ENCODE measurements at regions not wholly inside any gene's neighbourhood (a gene's known extent, or its start where the extent isn't known, plus 50 kb on each side); places are given as distances from the start of the nearest gene placed in this dataset.
"Not testable (repeated sequence)": the region's sequence is repeated elsewhere in the genome, so short reads cannot be mapped to it uniquely, and the experiment has no call there.

DNA sequence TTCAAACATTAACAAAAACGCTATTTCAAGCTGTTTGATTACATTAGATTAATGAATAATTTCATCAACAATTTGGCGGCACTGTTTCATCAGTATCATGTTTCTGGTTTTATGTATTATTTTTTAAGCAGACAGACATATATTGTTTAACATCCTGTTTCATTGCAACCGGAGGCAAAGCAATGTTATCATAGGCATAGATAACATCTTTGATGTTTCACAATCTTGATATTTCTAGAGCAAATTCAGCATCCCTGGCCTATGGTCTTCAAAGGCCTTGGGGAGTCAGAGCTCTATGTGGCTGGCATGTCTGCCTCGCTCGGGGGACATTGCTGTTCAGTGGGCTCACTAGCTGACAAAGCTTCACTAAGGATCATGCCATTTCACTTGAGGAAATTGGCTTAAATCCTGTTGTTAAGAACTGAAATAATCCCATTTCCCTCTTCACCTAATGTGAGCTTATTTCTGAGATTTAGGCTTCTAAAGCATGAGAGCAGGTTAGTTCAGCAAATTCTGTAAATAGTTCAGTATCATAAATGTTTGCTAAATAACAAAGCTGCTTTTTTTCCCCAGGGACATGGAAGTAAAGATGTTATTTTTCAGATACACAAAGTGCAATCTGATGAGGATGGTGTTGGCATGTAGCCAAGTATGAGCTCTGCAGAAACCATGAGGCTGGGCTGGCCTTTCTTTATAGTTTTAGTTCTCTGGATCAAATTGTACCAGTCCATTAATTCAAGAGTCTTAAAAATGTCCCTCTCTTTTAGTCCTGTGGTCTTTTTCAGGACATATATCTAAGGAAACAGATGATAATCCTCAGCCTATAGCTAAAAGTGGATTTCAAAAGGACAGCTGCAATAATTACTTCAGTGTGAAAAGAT, 941.4 kb downstream of the PLOD2 start:
- DNase-seq, result no peak

DNA sequence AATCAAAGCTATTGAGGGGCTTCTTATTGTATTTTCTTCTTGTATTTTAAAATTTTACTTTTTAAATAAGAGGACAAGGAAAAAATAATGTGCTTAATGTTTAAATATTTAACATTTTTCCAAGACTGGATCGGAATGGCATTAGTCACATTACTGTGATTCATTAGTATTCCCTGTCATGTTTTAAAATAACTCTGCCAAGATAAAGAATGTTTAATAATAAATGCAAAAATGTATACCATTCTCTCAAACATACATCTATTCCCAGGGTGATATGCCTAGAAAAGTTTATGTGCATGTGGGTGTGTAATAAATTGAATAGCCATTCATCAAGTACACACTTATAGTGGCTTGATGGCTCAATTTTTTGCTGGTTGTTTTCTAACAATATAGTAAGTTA, 936.1 kb downstream of the PLOD2 start:
- DNase-seq, result no peak

DNA sequence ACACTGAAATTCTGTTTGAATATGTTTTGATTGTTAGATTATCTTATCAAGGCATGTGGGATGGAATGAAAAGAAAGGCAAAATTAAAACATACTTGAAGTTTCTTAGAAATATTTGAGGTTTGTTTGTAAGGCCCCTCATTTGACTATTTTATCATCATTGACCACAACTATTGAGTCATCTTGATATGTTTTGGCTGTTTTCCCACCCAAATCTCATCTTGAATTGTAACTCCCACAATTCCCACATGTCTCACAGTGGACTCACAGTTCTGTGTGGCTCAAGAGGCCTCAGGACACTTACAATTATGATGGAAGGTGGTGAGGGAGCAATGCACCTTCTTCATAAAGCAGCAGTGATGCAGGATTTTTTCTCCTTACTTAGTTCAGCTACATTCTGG, 917.1 kb downstream of the PLOD2 start:
- DNase-seq, result no peak

DNA sequence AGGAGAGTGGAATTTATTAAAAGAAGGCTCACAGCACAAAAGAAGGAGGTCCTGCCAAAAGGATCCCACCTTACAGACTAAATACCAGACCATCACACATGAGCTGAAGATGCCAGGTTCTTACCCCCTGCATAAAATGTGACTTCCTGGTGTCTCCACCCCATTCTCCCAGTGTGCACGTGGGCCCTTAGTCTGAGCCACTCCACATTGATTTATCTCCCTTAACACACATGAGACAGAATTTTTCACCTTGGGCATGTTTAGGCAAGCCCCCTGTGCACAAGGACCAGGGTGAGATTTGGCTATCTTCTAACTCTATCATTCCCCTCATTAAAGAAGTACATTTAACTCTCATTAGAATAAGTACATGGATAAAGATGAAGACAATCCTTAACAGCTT, 916.7 kb downstream of the PLOD2 start:
- DNase-seq, result no peak

DNA sequence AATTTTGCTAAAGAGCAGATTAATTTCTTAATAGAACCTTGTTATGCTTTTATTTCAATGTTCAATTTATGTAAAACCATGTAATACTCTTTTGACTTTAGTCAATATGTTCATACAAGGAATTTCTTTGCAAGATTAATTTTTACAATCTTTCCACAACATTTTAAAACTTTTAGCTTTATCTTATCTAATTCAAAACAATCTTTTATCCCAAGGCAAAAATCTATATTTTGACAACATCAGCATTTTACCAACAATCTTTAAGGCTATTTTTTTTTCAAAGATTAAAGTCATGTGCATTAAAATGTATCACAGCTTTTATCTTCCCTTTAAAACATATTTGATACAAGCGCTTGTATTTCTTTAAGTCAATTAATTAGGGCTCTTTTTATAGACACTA, 914.7 kb downstream of the PLOD2 start:
- no peak for DNase-seq

DNA sequence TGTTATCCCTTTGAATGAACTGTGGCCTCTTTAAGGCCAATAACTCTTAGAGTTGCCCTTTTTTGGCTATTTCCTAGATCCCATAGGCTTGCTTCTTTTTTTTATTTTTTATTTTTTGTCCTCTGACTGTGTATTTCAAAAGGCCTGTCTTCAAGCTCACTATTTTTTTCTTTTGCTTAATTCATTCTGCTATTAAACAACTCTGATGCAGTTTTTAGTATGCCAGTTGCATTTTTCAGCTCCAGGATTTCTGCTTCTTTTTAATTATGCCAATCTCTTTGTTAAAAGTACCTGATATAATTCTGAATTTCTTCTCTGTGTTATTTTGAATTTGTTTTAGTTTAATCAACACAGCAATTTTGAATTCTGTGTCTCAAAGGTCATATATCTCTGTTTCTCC, 912.1 kb downstream of the PLOD2 start:
- no peak for DNase-seq

DNA sequence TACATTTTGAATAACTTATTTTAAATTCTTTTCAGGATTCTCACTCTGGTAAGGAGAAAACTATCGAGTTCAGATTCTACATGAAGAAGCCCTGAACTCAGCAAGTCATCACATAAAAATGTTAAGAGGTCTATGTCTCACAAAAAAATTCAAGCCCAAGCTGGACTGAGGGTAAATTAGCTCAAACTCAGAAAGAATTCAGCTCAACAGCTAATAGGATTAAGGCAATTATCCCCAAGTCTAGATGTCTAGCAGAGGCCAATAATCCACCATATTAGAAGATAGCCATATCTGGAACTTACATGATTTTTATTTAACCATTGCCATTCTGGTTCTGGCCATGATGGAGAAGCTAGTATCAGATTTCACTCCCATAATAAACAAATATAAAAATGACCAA, 909.7 kb downstream of the PLOD2 start:
- no peak for DNase-seq

DNA sequence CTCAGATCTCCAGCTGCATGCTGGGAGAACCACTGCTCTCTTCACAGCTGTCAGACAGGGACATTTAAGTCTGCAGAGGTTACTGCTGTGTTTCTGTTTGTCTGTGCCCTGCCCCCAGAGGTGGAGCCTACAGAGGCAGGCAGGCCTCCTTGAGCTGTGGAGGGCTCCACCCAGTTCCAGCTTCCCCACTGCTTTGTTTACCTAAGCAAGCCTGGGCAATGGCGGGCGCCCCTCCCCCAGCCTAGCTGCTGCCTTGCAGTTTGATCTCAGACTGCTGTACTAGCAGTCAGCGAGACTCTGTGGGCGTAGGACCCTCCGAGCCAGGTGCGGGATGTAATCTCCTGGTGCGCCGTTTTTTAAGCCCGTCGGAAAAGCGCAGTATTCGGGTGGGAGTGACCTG, 903.0 kb downstream of the PLOD2 start:
- DNase-seq, result not testable (repeated sequence)

DNA sequence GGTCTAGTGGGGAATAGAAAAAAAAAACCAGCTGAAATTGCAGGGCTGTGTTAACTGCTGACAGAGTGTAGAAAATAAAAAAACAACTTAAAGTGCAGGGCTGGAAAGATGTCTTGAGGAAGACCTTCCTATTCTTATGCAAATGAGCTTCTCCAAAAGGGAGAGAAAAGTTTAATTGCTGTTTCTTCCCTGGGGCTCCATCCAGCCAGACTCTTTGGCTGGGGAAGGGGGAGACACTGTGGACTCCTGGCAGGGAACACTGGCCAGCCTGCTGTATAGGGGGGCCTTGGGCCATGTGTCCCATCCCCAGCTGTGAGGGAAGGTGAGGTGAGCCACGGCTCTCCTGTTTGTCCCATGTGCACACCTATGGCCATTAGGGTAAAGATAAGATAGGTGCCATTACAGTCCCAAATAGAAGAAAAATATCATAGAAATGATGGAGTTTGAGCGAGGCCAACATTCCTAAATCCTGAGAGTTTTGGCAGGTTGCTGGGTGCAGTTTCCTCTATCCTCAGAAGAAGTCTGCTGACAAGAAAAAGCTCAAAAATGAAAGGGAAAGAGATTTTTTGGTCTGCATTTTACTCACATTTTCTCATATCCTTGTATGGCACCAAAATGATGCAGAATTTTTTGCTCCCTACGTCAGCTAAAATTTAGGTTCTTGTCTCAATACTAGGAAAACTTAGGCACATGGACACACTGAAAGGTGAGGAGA, 901.7 kb downstream of the PLOD2 start:
- no peak for DNase-seq

DNA sequence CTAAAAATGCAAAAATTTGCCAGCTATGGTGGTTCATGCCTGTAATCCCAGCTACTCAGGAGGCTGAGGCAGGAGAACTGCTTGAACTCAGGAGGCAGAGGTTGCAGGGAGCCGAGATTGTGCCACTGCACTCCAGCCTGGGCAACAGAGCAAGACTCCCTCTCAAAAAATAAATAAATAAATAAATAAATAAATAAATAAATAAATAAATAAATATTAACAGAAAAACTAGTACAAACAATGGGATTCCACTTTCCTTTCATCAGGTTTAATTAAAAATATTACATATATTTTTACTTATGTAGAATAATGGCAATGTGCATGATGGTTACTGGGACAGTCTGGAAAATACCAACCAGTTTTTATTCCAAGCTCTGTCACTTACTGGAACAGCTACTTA, 897.5 kb downstream of the PLOD2 start:
- DNase-seq, result not testable (repeated sequence)

DNA sequence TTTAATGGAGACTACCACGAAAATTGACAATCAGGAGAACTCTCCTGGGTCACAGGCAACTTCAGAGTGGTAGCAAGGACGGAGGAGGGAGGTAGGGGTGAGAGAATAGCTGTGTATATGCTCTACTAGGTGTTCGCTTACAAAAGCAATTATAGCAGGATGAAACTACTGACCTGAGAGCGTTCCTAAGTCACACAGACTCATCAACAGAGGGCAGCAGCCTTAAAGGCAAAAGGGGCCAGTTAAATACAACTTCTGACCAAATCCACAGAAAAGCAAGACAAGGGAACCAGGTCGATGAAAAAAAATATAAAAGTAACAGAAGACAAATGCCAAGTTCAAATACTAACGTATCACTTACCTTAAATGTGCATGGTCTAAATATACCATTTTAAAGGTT, 894.6 kb downstream of the PLOD2 start:
- DNase-seq, result no peak

DNA sequence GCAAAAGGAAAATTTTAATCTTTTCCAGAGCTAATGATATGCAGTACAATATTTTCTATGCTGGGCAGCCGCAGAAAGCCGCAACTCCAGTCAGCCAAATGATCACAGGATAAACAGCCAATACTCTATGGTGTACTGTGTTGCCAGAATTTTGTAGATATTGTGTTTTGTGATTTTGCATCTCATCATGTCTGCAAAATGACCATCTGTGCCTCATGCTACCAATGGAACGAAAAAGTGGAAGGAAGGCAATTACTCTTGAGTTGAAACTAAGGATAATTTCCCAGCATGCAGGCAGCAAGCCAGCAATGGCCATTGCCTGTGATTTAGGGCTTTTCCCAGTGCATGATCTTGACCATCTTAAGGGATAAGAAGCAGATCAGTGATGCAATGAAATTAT, 891.9 kb downstream of the PLOD2 start:
- DNase-seq, result no peak

DNA sequence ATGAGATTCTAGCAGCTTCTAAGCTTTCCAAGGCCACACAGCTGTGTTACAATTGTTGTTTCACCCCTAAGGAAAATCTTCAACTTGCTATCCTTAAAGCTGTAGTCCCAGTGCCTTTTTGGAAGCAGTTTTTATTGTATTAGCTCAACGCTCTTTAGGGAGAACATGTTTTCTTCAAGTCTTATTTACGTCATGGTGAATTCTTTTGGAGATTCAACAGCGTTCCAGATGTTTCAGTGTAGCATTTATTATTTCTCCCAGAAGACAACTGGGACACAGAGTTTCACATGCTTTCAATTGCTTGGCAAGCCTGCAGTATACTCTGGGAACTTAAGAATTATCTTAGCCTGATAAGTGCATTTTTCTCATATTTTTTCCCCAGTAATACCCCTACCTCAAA, 888.3 kb downstream of the PLOD2 start:
- DNase-seq, result no peak

DNA sequence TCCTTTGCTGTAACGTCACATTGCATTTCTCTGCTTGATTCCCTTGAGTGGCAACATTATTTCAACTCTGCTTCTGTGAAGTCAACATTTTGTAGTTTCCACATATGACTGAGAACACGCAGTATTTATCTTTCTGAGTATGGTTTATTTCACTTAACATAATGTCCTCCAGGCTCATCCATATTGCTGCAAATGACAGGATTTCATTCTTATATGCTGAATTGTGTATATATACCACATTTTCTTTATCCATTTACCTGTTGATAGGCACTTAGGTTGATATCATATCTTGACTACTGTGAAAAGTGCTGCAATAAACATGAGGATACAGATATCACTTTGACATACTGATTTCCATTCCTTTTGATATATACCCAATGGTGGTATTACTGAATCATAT, 878.5 kb downstream of the PLOD2 start:
- no peak for DNase-seq

DNA sequence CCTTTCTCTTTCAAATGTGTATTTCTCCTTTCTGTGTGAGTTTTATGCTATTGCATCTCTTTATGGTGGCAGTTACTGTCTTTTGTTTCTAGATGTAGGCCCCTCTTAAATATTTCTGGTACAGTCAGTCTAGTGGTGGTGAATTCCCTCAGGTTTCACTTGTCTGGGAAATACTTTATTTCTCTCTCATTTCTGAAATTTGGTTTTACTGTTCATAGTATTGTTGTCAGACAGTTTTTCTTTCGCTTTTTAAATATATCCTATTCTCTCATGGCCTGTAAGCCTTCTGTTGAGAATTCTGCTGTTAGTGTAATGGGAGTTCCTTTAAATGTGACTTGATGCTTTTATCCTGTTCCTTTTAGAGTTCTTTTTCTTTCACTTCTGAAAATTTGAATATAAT, 874.0 kb downstream of the PLOD2 start:
- no peak for DNase-seq

DNA sequence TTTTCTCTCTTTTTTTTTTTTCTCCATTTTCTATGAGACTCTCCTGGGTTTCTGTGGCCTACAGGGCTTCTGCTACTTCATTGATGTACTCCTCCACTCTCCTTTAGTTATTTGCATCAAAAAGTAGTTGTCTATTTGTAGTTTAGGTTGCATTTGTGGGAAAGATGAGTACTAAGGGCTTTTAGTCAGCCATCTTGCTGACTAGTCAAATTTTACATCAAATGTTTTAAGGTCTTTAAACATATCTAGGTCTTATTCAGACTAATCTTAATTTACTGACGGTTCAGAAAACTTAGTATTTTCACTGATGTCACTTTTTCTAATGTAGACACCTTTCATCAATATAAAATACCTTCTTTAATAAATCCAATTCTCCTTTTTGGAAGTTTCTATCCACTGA, 871.0 kb downstream of the PLOD2 start:
- DNase-seq, result no peak

DNA sequence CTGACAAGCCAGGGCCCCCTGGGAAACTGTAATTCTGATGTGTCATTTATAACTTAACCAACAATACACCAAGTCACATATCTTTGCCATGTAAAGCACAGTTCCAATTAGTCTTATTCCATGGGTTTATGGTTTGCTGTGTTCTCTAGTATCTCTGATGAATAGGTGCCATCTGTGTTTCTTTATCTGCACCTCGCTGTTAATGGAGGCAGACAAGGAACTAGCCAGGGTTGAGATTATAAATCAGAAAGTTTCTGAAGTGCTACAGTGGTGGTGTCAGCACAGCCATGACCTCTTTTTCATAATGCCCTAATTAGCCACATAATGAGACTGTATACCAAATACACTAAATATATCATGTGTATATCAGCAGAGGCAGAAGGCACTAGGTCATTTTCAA, 866.4 kb downstream of the PLOD2 start:
- no peak for DNase-seq

DNA sequence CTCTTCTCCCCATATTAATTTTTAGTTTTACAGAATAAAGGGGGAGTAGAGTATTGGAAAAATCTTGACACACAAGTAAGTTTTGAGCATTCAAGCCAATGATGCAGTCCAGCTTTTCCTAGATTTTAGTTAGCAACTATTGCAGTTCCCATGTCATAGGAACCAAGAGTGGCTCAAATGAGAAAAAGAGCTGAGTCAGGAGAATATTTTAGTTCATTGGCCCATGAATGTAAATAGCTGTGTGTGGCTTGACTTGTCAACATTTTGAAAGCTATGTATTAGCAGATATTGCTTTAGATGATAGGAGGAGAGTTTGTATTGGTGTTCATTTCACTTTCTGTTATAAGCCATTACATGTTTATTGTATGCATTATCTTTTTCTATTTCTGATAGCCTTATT, 853.7 kb downstream of the PLOD2 start:
- no peak for DNase-seq

DNA sequence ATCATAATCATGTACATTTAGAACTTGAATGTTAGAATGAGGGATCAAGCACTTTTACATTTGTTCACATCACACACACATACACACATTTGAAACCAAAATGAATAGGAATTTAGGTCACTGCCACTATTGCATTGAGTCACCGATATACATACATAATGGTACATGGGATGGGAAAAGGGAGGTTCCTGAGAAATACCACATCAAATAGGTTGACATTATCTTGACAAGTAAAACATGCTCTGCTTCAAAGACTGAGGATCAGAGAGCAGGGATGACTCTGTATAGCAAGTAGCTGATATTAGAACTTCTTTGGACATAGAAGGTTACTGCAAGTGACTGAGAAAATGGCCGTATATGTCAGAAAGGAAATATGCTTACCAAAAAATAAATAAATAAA, 847.2 kb downstream of the PLOD2 start:
- DNase-seq, result no peak

DNA sequence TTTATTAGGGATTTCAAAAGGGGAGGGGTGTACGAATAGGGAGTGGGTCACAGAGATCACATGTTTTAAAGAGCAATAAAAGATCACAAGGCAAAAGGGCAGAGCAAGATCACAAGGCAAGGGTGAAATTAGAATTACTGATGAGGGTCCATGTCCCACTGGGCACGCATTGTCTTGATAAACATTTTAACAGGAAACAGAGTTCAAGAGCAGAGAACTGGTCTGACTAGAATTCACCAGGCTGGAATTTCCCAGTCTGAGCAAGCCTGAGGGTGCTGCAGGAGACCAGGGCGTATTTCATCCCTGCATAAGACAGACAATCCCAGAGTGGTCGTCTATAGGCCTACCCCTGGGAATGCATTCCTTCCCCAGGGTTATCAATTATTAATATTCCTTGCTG, 844.7 kb downstream of the PLOD2 start:
- DNase-seq, result not testable (repeated sequence)

DNA sequence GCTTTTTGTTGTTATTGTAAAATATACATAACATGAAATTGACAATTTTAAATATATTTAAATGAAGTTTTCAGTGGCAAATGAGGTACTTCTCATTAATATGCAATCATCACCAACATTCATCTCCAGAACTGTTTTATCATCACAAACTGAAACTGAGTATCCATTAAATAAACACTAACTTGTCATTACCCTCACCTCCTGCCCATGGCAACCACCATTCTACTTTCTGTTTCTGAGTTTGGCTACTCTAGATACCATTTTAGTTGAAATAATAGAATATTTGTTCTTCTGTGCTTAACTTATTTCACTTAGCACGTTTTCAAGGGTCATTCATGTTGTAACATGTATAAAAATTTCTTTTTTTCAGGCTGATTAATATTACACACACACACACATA, 834.3 kb downstream of the PLOD2 start:
- no peak for DNase-seq

DNA sequence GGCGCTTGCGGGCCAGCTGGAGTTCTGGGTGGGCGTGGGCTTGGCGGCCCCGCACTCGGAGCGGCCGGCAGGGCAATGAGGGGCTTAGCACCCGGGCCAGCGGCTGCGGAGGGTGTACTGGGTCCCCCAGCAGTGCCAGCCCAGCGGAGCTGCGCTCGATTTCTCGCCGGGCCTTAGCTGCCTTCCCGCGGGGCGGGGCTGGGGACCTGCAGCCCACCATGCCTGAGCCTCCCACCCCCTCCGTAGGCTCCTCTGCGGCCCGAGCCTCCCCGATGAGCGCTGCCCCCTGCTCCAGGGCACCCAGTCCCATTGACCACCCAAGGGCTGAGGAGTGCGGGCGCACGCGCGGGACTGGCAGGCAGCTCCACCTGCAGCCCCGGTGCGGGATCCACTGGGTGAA, 827.6 kb downstream of the PLOD2 start:
- DNase-seq, result not testable (repeated sequence)

DNA sequence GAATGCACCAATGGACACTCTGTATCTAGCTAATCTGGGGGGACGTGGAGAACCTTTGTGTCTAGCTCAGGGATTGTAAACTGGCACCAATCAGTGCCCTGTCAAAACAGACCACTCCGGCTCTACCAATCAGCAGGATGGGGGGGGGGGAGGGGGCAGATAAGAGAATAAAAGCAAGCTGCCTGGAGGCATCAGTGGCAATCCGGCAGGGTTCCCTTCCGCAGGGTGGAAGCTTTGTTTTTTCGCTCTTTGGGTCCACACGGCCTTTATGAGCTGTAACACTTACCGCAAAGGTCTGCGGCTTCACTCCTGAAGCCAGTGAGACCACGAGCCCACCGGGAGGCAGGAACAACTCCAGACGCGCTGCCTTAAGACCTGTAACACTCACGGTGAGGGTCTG, 827.1 kb downstream of the PLOD2 start:
- DNase-seq, result no peak

DNA sequence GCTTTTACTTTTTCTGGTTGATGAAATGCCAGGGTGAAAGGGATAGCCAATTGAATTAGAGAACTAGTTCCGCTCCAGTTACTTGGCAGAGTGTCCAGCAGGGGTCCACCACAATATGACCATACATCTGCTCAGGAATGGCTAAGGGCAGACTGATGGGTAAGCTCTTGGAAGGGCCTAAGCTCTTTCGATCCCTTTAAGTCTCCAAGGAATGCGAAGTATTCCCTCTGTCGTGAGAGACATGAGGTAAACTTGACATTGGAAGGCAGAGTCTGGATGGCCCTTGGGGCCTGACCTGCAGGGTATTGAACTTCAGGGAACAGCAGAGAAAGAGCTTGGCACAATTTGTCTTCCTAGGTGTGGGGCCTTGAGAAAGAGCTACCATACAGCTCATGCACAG, 805.8 kb downstream of the PLOD2 start:
- no peak for DNase-seq

DNA sequence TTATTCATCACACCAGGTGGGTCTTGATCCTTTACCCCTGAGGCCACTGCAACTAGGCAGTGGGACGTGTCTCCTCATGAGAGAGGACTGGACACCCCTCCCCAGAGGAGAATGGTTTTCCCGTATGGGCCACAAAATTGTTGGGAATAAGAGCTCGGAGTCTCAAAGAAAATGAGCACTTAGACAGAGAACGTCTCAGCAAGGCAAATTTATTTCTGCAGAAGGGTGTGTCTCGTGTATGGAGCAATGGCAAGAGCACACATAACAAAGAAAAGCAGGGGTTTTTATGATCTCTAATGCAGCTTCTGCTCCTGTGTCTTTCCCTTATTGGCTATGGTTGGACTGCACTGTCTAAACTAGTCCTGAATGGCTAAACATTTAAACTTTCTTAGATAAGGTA, 803.5 kb downstream of the PLOD2 start:
- no peak for DNase-seq
